KG1 (cell line): ENCODE measurements at regions not wholly inside any gene's neighbourhood (a gene's known extent, or its start where the extent isn't known, plus 50 kb on each side); places are given as distances from the start of the nearest gene placed in this dataset.
A peak's percentile ranks its signal among the peaks of the same experiment; 100 is the strongest.

Experiments used
- DNase-seq: peaks from one replicate; lab custom pipeline; 2025; lab: John Stamatoyannopoulos, UW

- peak; percentile 14 for DNase-seq
These were observed 366.2 kb upstream of the KITLG start for GRCh38 chr12:88946372-88946997.

GRCh38 chr12:88945051-88945732 is 364.9 kb upstream of the KITLG start:
- DNase-seq: no peak

GRCh38 chr12:88944397-88944796 is 364.1 kb upstream of the KITLG start:
- no peak for DNase-seq

GRCh38 chr12:88940854-88941253 is 360.6 kb upstream of the KITLG start:
- no peak for DNase-seq

- DNase-seq: no peak
These were observed 355.6 kb upstream of the KITLG start for GRCh38 chr12:88935856-88936255.

GRCh38 chr12:88934163-88934747 is 354.0 kb upstream of the KITLG start:
- DNase-seq: no peak

- DNase-seq: no peak
These were observed 352.2 kb upstream of the KITLG start for GRCh38 chr12:88932457-88932856.

GRCh38 chr12:88931598-88931997 is 351.3 kb upstream of the KITLG start:
- DNase-seq: no peak

- DNase-seq: no peak
These were observed 345.2 kb upstream of the KITLG start for GRCh38 chr12:88925454-88925853.

- no peak for DNase-seq
These were observed 343.9 kb upstream of the KITLG start for GRCh38 chr12:88924162-88924561.

GRCh38 chr12:88923631-88924030 is 343.4 kb upstream of the KITLG start:
- no peak for DNase-seq

- DNase-seq: no peak
These were observed 342.5 kb upstream of the KITLG start for GRCh38 chr12:88922816-88923215.

GRCh38 chr12:88921890-88922532 is 341.7 kb upstream of the KITLG start:
- no peak for DNase-seq

GRCh38 chr12:88921434-88921833 is 341.2 kb upstream of the KITLG start:
- no peak for DNase-seq

- no peak for DNase-seq
These were observed 337.9 kb upstream of the KITLG start for GRCh38 chr12:88918161-88918560.

- DNase-seq: no peak
These were observed 334.7 kb upstream of the KITLG start for GRCh38 chr12:88914967-88915366.

GRCh38 chr12:88909510-88909909 is 329.2 kb upstream of the KITLG start:
- no peak for DNase-seq

GRCh38 chr12:88908345-88908744 is 328.1 kb upstream of the KITLG start:
- DNase-seq: no peak

- no peak for DNase-seq
These were observed 324.4 kb upstream of the KITLG start for GRCh38 chr12:88904705-88905104.

- DNase-seq: no peak
These were observed 323.1 kb upstream of the KITLG start for GRCh38 chr12:88903333-88903732.

- DNase-seq: no peak
These were observed 317.5 kb upstream of the KITLG start for GRCh38 chr12:88897723-88898122.

GRCh38 chr12:88896958-88897357 is 316.7 kb upstream of the KITLG start:
- DNase-seq: no peak

GRCh38 chr12:88895634-88896033 is 315.4 kb upstream of the KITLG start:
- no peak for DNase-seq
